ENCODE measurements at regions not wholly inside any gene's neighbourhood (a gene's known extent, or its start where the extent isn't known, plus 50 kb on each side); places are given as distances from the start of the nearest gene placed in this dataset.

DNA sequence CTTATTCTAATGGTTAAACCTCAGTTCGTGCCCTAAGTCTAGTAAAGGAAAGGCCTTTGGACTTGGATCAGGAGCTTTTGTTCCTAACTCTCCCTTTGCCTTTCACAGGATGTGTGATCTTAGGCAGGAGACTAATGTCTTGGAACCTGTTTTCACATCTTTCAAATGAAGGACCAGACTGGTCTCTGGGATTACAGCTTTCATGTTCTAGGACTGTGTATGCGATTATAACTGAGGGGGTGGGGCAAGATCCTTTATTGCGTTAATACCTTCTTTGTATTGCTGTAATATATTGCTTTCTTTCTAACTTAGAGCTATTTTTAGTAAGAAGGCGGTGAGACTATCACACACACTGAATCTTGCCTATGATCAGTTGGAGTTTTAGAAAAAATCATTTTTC lies 368.1 kb downstream of the RPRM start:
- DNase-seq (ENCODE audit: low read depth): no peak
- no peak overlapping the region for H3K4me3 ChIP-seq (ENCODE audit: low read depth, low read length)
- in situ Hi-C loops (cut with HindIII; ENCODE audit: low sequenced_read_pairs): no loop called here
- TF ChIP-seq, protein P1, sequence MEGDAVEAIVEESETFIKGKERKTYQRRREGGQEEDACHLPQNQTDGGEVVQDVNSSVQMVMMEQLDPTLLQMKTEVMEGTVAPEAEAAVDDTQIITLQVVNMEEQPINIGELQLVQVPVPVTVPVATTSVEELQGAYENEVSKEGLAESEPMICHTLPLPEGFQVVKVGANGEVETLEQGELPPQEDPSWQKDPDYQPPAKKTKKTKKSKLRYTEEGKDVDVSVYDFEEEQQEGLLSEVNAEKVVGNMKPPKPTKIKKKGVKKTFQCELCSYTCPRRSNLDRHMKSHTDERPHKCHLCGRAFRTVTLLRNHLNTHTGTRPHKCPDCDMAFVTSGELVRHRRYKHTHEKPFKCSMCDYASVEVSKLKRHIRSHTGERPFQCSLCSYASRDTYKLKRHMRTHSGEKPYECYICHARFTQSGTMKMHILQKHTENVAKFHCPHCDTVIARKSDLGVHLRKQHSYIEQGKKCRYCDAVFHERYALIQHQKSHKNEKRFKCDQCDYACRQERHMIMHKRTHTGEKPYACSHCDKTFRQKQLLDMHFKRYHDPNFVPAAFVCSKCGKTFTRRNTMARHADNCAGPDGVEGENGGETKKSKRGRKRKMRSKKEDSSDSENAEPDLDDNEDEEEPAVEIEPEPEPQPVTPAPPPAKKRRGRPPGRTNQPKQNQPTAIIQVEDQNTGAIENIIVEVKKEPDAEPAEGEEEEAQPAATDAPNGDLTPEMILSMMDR (IDR thresholded peaks at IDR 0.05; ENCODE audit: low read depth, low read length, missing control alignments): no peak

DNA sequence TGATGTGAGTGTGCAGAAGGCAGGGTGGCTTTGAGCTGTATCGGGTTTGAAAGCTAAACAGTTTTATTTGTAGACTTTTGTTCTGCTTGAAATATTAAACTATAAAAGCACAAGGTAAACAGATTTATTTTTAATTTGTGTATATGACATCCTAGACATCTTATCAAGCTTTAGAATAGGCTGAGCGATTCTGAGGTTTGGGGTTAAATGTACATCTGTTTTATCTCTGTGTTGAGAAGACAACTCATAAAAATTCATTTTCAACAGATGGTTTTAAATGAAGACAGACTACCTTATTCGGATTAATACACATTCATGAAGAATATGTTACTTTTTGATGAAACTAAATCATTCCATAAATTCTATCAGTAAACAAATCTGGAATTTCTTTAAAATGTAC lies 368.8 kb downstream of the RPRM start:
- no peak for DNase-seq (ENCODE audit: low read depth)
- TF ChIP-seq, protein P1 (IDR thresholded peaks at IDR 0.05; ENCODE audit: low read depth, low read length, missing control alignments): no peak
- in situ Hi-C loops (cut with HindIII; ENCODE audit: low sequenced_read_pairs): no loop called here
- no peak overlapping the region for H3K4me3 ChIP-seq (ENCODE audit: low read depth, low read length)

DNA sequence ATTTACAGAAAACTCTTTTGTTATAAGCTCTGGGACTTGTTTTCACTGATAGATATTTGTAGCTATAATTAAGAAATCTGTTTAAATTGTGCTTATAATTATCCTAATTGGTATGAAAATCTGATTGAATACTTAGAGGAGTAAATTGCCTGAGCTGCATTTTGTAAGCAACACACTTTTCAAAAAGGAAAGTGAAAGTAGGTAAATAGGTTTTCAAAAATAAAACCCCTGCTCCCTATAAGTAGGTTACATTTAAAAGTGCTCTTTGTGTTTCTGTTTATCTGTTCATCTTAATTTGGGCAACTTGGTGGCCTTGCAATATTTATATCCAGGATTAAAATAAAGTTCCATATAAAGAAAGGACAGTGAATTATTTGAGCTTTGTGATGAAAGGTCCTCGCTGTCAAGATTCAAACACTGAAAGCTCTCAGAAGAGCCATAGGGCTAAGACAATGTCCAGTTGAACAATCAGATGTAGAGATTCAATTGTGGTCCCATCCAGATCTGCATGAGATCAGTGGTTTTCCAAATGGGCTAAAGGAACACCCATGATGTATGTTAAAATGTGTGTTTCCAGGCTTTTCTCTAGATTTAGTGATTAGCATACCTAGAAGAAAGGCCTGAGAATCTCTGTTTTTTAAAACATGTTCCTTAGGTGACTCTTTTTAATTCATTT lies 371.6 kb downstream of the RPRM start:
- in situ Hi-C loops (cut with HindIII; ENCODE audit: low sequenced_read_pairs): no loop called here
- H3K4me3 ChIP-seq (ENCODE audit: low read depth, low read length): no peak overlapping the region
- no peak for DNase-seq (ENCODE audit: low read depth)
- TF ChIP-seq, protein P1 (IDR thresholded peaks at IDR 0.05; ENCODE audit: low read depth, low read length, missing control alignments): no peak

DNA sequence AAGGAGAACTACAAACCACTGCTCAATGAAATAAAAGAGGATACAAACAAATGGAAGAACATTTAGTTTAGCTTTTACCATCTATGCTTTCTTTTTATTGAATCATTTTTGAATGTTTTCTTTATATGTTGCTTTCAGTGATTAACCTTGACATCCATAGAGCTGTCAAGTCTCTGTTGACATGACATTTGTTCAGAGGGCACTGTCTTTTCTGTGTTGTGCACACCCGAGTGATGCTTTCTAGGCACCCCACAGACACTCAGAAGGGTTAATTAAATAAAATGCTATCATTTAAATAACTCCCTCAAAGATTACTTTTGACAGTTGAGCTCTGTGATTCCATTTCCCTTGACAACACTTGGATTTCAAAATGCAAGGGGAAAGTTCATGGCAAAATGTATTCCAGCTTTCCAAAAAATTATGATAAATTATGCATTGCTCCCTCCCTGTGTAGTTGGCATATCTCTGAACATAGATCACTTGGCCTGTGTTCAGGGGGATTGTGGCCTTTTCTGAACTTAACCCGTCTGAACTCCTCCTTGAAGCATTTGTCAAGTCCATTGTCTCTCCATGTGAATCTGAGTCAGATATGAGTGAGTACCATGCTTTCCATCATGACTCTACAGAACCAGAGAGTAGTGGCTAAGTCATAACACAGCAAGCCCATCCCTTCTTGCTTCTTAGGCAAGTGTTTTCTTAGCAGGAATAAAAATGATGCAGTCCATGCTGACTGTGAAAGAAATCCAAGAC lies 372.6 kb downstream of the RPRM start:
- H3K4me3 ChIP-seq (ENCODE audit: low read depth, low read length): no peak overlapping the region
- TF ChIP-seq, protein P1 (IDR thresholded peaks at IDR 0.05; ENCODE audit: low read depth, low read length, missing control alignments): no peak
- in situ Hi-C loops (cut with HindIII; ENCODE audit: low sequenced_read_pairs): no loop called here
- DNase-seq (ENCODE audit: low read depth): no peak

DNA sequence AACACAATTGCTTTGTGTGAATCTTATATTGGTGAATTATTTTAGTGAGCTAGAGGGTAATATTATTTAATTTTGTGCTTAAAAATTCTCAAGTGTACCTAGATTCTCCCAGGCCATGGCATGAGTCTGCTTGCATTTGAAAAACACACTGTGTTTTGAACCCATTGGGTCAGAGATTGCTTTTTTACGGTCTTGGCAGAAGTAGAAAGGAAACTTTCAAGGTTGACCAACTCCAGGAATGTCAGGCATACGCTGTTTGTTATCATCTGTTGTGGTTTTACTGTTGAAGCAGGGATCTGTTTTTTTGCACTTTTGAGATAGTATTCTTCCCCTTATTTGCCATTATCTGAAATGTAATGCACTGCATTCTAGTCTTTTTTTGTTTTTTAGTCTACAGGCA lies 377.4 kb downstream of the RPRM start:
- no peak overlapping the region for H3K4me3 ChIP-seq (ENCODE audit: low read depth, low read length)
- in situ Hi-C loops (cut with HindIII; ENCODE audit: low sequenced_read_pairs): no loop called here
- DNase-seq (ENCODE audit: low read depth): peak; percentile 3
- TF ChIP-seq, protein P1 (IDR thresholded peaks at IDR 0.05; ENCODE audit: low read depth, low read length, missing control alignments): no peak

DNA sequence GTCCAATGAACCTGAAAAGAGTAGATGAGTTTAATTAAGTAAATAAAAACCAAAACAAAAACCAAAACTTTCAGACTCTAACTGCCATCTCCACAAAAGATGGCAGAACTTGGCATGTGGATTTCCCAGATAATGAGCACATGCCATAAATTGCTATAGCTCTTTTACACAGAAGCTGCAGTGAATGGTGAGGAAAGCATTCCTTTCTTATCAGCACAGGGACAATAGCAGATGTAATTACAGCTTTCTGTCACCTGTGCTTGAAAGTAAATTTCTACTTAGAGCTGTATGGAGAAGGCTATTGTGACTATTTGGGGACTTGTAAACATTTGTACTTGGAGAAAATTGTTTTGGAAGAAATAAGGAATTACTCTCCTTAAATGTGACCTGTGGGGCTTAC lies 378.4 kb downstream of the RPRM start:
- in situ Hi-C loops (cut with HindIII; ENCODE audit: low sequenced_read_pairs): no loop called here
- DNase-seq (ENCODE audit: low read depth): no peak
- H3K4me3 ChIP-seq (ENCODE audit: low read depth, low read length): no peak overlapping the region
- TF ChIP-seq, protein P1 (IDR thresholded peaks at IDR 0.05; ENCODE audit: low read depth, low read length, missing control alignments): no peak

All from astrocyte of the cerebellum (primary cell).